SIG-M5 treated with dmso at 0.1 percent for 504 hours (cell line): ENCODE measurements at regions not wholly inside any gene's neighbourhood (a gene's known extent, or its start where the extent isn't known, plus 50 kb on each side); places are given as distances from the start of the nearest gene placed in this dataset.
"Not testable (repeated sequence)": the region's sequence is repeated elsewhere in the genome, so short reads cannot be mapped to it uniquely, and the experiment has no call there.

Source experiments
- DNase-seq: peaks from one replicate; lab custom pipeline; 2025; ENCODE audit not compliant: unreplicated experiment; lab: John Stamatoyannopoulos, UW

- DNase-seq: no peak
Measured at GRCh38 chr12:33672836-33673577, 233.4 kb upstream of the SYT10 start.

- no peak for DNase-seq
Measured at GRCh38 chr12:33676866-33677265, 237.2 kb upstream of the SYT10 start.

- DNase-seq: no peak
Measured at GRCh38 chr12:33678221-33678964, 238.8 kb upstream of the SYT10 start.

DNA sequence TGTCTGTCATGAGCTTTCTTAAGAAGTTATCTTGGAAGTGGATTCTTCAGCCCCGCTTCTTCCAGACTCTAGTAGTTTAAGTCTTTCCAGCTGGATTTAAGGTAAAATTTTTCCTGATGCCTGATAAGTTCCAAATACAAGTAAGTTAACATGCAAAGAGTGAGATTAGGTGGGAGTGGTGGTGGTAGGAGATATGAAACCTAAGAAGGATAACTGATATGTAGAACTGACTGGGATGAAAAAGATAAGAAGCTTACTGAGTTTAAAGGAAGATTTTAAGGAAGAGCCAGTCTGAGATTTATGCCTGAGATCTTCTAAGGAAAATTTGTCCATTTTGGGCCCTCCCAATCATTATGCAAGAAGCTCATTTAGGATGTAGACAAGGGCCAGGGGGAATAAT is 250.9 kb upstream of the SYT10 start:
- no peak for DNase-seq

- no peak for DNase-seq
Measured at GRCh38 chr12:33703221-33703620, 263.6 kb upstream of the SYT10 start.

GRCh38 chr12:33706927-33707326 is 267.3 kb upstream of the SYT10 start:
- DNase-seq: no peak

- no peak for DNase-seq
Measured at GRCh38 chr12:33708935-33709334, 269.3 kb upstream of the SYT10 start.

DNA sequence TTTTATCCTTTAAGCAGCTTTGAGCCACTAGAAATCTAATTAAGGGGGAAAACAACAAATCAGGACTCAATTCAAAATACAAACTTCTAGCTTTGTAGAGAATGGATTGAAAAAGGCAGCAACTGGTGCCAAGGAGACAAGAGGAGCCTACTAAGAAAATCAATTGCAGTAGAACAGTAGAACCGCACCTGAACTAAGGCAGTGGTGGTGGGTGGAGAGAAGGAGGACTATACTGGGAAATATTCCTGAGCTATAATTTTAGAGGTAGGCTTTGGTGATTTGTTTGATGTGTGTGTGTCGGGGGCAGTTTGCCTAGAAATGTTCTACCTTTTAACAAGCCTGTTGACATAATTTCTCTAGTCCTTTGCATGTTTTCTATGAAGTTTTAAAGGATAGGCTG is 270.9 kb upstream of the SYT10 start:
- DNase-seq: no peak

- DNase-seq: no peak
Measured at GRCh38 chr12:33718631-33719030, 279.0 kb upstream of the SYT10 start.

- no peak for DNase-seq
Measured at GRCh38 chr12:33721561-33721960, 281.9 kb upstream of the SYT10 start.

- DNase-seq: no peak
Measured at GRCh38 chr12:33724867-33725266, 285.2 kb upstream of the SYT10 start.

DNA sequence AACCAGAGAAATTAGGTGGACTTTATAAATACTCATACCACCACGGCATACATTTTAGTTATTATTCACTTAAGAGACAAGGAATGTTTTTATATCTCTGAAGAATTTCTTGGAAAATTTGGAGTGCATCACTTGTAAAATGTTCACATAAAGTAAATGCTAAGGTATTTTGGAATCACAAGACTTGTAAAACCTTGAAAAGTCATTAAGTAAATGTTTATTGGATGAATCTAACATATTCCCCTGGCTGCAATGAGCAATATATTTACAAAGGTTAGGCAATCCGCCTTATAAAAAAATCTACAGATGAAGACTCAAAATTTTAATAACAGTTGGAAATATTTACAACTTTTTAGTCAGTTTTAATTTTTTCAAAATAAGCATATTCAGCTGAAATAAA is 287.4 kb upstream of the ALG10 start:
- no peak for DNase-seq

GRCh38 chr12:33752854-33753253 is 269.4 kb upstream of the ALG10 start:
- peak; percentile 8 for DNase-seq

DNA sequence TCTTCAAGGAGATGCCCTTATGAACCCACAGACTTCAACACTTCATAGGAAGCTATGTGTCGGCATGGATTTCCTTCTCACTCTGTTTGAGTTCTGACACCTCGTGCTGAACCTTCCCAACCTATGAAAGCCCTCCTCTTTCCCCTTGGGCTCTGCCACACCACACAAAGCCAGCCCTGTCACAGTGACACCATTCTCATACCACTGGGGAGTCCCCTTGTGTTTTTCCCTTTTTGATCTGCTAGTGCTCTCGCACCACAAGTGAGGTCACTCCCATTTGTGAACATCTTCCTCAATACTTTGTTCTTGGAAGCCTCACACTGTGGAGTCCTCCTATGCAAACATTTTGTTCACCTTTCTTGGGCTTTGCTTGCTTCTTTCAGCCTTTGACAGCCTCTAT is 264.6 kb upstream of the ALG10 start:
- DNase-seq: no peak

GRCh38 chr12:33759279-33759678 is 263.0 kb upstream of the ALG10 start:
- DNase-seq: no peak

DNA sequence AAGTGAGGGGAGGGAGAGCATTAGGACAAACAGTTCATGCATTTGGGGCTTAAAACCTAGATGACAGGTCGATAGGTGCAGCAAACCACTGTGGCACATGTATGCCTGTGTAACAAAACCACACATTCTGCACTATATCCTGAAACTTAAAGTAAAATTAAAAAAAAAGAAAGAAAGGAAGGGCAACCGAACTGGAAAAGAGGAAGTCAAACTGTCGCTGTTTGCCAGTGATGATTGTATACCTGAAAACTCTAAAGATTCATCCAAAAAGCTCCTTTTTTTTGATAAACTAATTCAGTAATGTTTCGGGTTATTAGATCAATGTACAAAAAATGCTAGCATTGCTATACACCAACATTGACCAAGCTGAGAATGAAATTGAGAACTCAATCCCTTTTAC is 259.0 kb upstream of the ALG10 start:
- no peak for DNase-seq

DNA sequence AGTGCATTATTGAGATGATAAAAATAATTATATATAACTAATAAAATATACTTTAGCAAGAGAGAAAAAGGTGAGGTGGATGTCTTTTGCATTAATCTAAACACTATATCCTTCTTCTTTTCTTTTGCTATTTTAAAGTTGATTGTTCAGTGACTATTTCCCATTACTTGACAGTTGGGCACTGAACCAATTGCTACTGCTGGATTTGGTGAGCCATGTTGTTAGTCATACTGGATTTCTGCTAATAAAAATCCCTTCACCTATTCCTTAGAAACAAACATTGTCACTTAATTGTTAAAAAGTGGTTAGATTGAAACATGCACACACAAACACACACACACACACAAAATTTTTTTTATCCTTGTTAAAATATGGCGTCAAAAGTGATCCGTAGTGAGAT is 251.6 kb upstream of the ALG10 start:
- DNase-seq: no peak

DNA sequence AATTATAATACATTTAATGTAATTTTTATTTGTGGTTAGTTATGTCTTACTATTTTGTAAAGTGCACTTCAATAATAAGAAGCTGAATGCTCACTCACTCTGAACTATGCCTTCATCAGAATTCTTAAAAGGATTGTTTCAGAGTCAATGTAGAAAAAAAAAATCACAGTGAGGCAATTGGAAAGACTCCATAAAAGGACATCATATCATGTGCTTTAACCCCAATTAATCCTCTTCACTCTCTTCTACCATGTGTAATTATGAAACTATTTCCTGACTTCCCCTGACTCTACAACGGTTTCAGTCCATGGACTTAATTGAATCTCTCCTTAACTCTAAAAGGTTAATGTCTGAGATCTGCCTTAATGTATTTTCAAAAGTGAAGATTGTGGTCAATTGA is 250.4 kb upstream of the ALG10 start:
- DNase-seq: no peak

GRCh38 chr12:33773091-33773490 is 249.2 kb upstream of the ALG10 start:
- not testable (repeated sequence) for DNase-seq

DNA sequence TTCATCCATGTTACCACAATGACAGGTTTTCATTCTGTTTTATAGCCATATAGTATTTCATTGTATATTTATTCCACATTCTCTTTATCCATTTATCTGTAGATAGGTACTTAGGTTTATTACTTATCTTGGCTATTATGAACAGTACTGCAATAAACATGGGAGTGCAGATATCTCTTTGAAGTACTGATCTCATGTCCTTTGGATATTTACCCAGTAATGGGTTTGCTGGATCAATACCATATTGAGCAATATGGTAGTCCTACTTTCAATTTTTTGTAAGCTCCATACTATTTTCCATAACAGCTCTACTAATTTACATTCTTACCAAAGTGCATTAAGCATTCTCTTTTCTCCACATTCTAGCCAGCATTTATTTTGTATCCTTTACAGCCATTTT is 235.8 kb upstream of the ALG10 start:
- no peak for DNase-seq

DNA sequence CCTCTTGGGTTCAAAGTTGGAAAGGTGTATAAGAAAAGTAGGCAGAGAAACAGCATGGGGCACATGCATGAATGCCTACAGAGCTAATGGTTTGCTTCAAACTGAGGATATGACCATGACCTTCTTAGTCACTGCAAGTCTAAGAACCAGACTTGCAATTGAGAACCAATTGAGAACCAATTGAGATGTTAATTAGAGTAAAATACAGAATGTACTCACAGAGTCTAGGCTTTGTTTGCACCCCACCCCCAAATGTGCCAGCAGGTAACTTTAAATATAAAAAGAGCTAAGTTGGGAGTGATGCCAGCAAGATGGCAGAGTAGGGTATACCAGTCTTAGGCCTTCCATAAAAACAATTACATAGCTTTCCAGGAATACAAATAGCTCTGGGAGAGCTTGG is 227.3 kb upstream of the ALG10 start:
- DNase-seq: no peak

- no peak for DNase-seq
Measured at GRCh38 chr12:33795536-33795935, 226.8 kb upstream of the ALG10 start.

- DNase-seq: no peak
Measured at GRCh38 chr12:33813536-33813935, 208.8 kb upstream of the ALG10 start.
